ENCODE measurements at regions not wholly inside any gene's neighbourhood (a gene's known extent, or its start where the extent isn't known, plus 50 kb on each side); places are given as distances from the start of the nearest gene placed in this dataset.
"Not testable (repeated sequence)": the region's sequence is repeated elsewhere in the genome, so short reads cannot be mapped to it uniquely, and the experiment has no call there.

DNA sequence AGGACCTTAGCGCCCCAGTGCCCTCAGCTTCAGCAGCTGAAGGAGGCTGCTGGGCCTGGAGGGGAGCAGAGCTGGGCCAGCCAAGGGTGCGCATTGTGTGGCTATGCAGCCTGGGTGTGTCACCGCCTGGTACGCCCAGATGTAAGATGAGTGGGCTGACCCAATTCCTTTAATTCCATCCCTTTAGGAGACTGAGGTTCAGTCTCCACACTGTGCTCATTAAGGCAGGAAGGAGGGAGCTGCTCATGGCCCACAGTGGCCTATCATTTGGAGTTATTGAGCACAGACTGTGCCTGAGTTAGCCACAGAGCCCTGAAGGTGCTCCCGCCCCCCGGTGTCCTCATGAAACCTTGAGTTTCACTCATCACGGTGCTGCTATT is 194.1 kb upstream of the GLI2 start:
- Mint-ChIP-seq H3K4me3 (no peak overlapping the region), H3K9me3 (no peaks in the 10 kb centered on the region), H3K27me3 (ENCODE audit: low read depth, poor library complexity) (peaks cover 82% of the 10 kb centered on the region), H3K4me1 (peaks cover 53% of the 10 kb centered on the region), H3K27ac (no peak overlapping the region), H3K36me3 (ENCODE audit: low read depth) (no peaks in the 10 kb centered on the region)
- no peak for DNase-seq
- TF ChIP-seq CTCF (IDR thresholded peaks at IDR 0.05): no peak

- H3K9me3 Mint-ChIP-seq: no peaks in the 10 kb centered on the region
- peaks cover 57% of the 10 kb centered on the region for H3K4me1 Mint-ChIP-seq
- TF ChIP-seq CTCF (IDR thresholded peaks at IDR 0.05): no peak
- H3K4me3 Mint-ChIP-seq: no peak overlapping the region
- no peaks in the 10 kb centered on the region for H3K36me3 Mint-ChIP-seq (ENCODE audit: low read depth)
- peaks cover 83% of the 10 kb centered on the region for H3K27me3 Mint-ChIP-seq (ENCODE audit: low read depth, poor library complexity)
- no peak overlapping the region for H3K27ac Mint-ChIP-seq
- no peak for DNase-seq
Observed at GRCh38 chr2:120541972-120542670, 193.5 kb upstream of the GLI2 start.

DNA sequence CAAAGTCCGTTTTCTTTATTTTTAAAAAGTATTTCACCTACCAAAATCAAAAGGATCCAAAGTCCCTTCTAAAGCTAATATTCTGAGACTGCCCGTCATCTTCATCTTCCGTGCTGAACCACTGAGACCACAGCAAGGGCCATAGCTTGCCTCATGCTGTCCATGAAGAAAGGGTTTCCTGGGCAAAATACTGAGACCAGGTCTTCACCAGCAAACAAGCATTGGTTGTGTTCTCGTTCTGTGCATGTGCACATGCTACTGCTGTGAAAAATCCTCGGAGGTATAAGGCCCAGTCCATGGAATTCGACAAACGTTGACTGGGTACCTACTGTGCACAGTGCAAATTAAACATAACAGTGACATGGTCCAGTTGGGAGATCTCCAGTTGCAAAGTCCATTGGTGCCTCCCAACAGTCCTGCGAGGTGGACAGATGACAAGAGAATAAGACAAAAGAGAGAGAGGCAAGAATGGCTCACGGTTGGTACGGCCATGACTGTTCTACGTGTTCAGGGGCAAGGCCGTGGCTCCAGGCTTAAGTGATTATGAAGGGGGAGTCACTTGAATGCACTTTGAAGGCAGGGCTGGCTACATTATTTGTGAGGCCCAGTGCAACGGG is 192.6 kb upstream of the GLI2 start:
- no peak overlapping the region for H3K4me3 Mint-ChIP-seq
- TF ChIP-seq CTCF (IDR thresholded peaks at IDR 0.05): no peak
- no peaks in the 10 kb centered on the region for H3K9me3 Mint-ChIP-seq
- no peaks in the 10 kb centered on the region for H3K36me3 Mint-ChIP-seq (ENCODE audit: low read depth)
- DNase-seq: no peak
- H3K4me1 Mint-ChIP-seq: peaks cover 57% of the 10 kb centered on the region
- no peak overlapping the region for H3K27ac Mint-ChIP-seq
- H3K27me3 Mint-ChIP-seq (ENCODE audit: low read depth, poor library complexity): peaks cover 85% of the 10 kb centered on the region

DNA sequence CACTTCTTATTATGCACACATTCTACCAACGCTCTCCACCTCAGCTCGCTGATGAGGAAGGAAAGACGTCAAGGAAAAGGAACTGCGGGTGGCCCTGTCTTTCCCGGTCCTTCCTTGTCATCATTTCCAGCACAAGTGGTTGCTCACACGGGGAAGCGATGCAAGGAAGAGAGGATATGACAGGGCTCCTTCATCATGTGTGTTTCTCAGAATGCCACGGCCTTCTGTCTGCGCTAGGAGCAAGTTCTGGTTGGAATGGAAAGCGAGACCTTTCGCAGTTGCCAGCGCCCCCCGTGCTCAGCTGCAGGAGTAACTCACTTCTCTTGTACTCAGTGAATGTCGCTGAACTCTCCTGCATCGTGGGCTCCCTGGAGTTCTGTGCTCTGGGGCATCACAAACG is 191.8 kb upstream of the GLI2 start:
- Mint-ChIP-seq H3K4me1 (peaks cover 50% of the 10 kb centered on the region), H3K9me3 (no peaks in the 10 kb centered on the region), H3K27me3 (ENCODE audit: low read depth, poor library complexity) (peaks cover 84% of the 10 kb centered on the region), H3K4me3 (no peak overlapping the region), H3K27ac (no peak overlapping the region), H3K36me3 (ENCODE audit: low read depth) (no peaks in the 10 kb centered on the region)
- no peak for DNase-seq
- TF ChIP-seq CTCF (IDR thresholded peaks at IDR 0.05): no peak

GRCh38 chr2:120544522-120544921 is 191.1 kb upstream of the GLI2 start:
- H3K36me3 Mint-ChIP-seq (ENCODE audit: low read depth): no peaks in the 10 kb centered on the region
- no peak for TF ChIP-seq CTCF (IDR thresholded peaks at IDR 0.05)
- H3K9me3 Mint-ChIP-seq: no peaks in the 10 kb centered on the region
- H3K27me3 Mint-ChIP-seq (ENCODE audit: low read depth, poor library complexity): peaks cover 79% of the 10 kb centered on the region
- H3K4me1 Mint-ChIP-seq: peaks cover 44% of the 10 kb centered on the region
- no peak overlapping the region for H3K27ac Mint-ChIP-seq
- no peak for DNase-seq
- H3K4me3 Mint-ChIP-seq: no peak overlapping the region

- Mint-ChIP-seq H3K4me1 (peaks cover 39% of the 10 kb centered on the region), H3K27me3 (ENCODE audit: low read depth, poor library complexity) (peaks cover 82% of the 10 kb centered on the region)
- not testable (repeated sequence) for DNase-seq; H3K27ac Mint-ChIP-seq; H3K36me3 Mint-ChIP-seq (ENCODE audit: low read depth); H3K9me3 Mint-ChIP-seq; H3K4me3 Mint-ChIP-seq
Observed at GRCh38 chr2:120545007-120545406, 190.7 kb upstream of the GLI2 start.
